CD1c-positive myeloid dendritic cell (primary cell): ENCODE measurements at regions not wholly inside any gene's neighbourhood (a gene's known extent, or its start where the extent isn't known, plus 50 kb on each side); places are given as distances from the start of the nearest gene placed in this dataset.
A peak's percentile ranks its signal among the peaks of the same experiment; 100 is the strongest.
"Not testable (repeated sequence)": the region's sequence is repeated elsewhere in the genome, so short reads cannot be mapped to it uniquely, and the experiment has no call there.

Source experiments
- DNase-seq: peaks from one replicate; pipeline ENCODE4 v3.0.0-alpha.2; 2016; ENCODE audit errors: extremely low spot score

DNA sequence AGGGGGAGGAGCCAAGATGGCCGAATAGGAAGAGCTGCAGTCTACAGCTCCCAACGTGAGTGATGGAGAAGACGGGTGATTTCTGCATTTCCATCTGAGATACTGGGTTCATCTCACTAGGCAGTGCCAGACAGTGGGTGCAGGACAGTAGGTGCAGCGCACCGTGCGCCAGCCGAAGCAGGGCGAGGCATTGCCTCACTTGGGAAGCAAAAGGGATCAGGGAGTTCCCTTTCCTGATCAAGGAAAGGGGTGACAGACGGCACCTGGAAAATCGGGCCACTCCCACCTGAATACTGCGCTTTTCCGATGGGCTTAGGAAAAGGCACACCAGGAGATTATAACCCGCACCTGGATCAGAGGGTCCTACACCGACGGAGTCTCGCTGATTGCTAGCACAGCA, 121.1 kb upstream of the SESTD1 start:
- DNase-seq, result not testable (repeated sequence)

DNA sequence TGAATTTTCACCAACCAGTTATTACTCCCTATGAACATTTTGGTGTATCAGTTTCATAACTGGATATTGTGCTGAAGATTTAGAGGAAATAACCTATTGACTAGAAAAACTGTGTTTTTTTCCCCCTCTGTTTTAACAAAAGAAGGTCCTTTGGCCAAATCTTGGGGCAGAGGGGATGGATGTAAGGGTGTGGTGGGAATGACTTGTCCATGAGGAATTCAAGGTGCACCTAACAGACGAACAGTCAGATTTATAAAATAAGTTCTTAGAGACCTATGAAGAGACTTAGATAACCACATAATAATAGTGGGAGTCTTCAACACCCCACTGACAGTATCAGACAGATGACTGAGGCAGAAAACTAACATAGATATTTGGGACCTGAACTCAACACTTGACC, 119.3 kb upstream of the SESTD1 start:
- DNase-seq, result no peak

DNA sequence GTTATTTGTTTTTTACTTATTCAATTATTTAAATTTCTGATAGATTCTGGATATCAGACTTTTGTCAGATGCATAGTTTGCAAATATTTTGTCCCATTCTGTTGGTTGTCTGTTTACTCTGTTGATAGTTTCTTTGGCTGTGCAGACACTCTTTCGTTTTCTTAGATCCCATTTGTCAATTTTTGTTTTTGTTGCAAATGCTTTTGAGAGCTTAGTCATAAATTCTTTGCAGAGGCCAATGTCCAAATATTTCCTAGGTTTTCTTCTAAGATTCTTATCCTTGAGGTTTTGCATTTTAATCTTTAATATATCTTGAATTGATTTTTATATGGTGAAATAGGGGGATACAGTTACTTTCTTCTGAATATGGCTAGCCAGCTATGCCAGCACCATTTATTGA, 112.7 kb upstream of the SESTD1 start:
- DNase-seq, result no peak

DNA sequence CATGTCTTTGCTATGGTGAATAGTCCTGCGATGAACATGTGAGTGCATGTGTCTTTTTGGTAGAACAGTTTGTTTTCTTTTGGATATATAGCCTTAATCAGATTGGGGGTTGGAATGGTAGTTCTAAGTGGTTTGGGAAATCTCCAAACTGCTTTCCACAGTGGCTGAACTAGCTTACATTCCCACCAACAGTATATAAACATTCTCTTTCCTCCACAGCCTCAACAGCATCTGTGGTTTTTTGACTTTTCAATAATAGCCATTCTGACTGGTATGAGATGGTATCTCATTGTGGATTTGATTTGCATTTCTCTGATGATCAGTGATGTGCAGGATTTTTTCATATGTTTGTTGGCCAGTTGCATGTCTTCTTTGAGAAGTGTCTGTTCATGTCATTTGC, 112.2 kb upstream of the SESTD1 start:
- DNase-seq, result no peak

DNA sequence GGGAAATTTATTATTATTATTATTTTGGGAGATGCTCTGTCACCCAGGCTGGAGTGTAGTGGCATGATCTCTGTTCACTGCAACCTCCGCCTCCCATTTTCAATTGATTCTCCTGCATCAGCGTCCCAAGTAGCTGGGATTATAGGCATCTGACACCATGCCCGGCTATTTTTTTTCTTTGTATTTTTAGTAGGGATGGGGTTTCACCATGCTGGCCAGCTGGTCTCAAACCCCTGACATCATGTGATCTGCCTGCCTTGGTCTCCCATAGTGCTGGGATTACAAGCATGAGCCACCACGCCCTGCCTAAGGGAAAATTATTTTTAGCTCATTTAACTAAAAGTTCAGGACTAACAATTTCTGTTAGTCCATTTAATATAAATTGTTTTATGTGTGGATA, 109.2 kb upstream of the SESTD1 start:
- DNase-seq, result no peak

DNA sequence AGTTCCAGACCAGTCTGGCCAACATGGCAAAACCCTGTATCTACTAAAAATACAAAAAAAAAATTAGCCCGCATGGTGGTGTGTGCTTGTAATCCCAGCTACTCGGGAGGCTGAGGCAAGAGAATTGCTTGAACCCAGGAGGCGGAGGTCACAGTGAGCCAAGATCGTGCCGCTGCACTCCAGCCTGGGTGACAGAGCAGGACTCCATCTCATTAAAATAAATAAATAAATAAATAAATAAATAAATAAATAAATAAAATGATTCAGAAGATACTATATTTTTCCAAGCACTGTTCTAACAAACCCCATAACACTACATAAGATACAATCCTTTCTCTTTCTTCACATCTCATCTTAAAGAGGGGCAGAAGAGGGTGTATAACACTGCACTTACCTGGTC, 100.9 kb upstream of the SESTD1 start:
- DNase-seq, result not testable (repeated sequence)

DNA sequence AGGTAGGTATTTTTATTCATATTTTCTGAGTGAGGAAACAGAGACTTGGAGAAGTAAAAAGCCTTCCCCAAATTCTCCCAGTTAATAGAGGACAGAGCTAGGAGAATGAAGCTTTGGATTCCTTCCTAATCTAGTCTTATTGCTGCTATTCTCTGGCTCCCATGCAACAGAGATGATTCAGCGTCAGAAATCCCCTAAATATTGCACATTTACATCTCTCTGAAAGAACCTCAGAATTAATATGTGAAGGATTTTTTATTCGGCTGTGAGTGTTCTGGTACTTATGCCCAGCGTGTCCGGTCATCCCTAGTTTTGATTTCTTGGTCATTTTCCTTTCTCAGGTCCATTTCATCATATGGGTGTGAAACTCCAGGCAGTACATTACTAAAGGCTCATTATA, 91.2 kb upstream of the SESTD1 start:
- no peak for DNase-seq

DNA sequence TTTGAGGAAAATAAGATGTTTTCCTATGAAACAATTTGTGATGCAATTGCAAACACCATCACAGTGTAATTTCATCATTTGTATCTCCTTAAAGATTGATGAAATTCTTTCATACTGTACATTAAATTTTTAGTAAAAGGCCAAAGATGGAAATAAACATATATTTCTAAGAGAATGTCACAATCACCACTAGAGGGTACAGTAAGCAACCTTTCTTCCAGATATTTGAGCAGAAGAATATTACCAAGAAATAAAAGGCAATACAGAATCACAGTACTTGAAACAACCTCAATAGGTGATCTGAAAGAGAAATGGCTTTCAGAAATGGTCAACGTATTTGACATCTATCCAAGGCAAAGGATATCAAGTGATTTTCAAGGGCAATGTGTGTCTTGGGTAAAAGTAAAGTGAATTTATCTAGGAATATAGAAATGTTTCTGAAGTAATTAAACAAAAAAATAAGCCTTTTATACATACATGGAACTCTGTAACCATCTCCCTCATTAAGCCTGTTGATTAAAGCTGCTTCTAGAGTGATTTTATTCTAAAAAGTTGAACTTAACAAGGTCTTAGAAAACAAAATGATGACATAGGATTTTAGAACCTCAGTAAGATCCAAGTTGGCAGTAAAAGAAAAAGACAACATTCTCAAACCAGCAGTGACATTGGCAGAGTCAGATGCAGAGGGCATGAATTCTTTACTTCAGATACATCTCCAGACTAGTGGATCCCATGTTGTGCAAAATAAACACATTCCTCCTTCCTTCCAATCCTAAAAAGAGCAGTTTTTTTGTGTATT, 90.3 kb upstream of the SESTD1 start:
- no peak for DNase-seq

DNA sequence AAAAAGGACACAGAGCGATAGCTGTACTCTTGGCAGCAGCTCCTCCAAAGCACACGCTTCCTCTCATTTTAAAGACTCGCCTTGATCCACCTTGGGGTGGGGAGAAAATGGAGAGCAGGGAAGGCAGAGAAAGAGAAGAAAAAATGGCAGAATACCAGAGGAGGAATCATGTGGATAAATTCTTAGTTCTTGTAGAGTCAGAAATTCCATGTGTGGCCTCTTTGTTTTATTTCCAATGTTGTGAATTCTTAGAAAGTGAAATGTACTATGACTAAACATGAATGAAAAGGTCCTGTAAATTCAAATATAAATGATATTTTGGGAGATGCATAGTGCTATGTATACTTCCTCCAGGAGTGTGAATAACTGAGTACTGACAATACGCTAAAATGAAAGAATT, 89.7 kb upstream of the SESTD1 start:
- no peak for DNase-seq

DNA sequence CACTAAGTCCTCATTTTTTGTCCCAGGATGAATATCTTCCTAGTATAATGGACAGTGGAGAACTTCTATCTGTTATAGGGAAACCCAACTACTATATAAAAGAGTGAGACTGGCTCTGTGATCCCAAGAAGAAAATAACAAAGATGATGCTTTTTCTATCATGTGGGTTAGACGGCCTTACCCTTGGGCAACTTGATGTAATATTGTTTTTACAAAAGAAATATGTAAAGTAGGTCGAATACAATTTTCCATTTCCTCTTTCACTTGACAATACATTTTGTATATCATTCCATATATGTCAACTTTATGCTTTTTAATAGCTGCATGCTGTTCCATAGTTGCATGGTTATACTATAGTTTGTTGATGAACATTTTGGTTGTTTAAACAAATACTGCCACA, 87.5 kb upstream of the SESTD1 start:
- DNase-seq, result no peak

DNA sequence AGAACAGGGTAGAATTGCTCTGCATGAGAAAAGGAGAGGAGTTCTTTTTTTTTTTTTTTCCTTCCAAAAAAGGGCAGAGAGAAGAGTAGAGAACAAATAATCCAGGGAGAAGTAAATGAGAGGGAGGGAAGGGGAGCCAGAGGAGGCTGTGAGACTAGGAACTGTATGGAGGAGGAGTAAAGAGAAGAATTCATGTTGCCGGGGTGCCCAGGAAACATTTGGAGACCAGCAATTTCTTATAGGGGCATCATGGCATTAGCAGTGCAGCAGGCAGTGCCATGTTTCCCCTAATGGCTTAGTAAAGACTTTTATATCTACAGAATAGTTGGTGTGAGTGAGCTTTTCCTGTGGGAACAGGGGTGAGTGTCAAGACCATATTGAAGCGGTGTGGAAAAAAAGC, 86.4 kb upstream of the SESTD1 start:
- no peak for DNase-seq

DNA sequence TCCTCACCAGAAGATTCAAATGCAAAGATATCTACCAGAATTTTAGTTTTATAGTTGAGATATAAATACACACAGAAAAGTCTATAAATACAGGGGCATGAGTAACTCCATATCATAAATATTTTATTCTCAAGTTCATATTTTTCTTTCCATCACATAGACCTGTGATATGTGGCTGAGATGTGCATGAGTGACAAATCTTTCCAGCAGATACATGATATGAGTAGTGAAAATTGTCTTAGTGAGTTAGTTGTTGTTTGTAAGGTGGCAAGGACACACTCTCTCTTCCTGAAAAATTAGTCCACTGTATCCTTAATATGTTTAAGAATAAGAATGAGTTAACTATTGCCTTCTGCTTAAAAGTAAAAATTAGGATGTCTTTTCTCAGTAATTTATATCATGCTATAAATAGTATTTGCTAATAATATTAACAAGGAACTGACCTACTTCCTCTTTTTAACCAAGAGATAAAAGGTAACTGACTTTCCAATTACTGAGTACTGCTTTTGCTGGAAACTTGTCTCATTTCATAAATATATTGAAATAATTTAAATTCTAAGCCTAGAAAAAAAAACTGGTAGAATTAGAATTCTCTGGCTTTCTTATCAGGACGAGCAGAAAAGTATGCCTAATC, 85.2 kb upstream of the SESTD1 start:
- peak; percentile 27 for DNase-seq

DNA sequence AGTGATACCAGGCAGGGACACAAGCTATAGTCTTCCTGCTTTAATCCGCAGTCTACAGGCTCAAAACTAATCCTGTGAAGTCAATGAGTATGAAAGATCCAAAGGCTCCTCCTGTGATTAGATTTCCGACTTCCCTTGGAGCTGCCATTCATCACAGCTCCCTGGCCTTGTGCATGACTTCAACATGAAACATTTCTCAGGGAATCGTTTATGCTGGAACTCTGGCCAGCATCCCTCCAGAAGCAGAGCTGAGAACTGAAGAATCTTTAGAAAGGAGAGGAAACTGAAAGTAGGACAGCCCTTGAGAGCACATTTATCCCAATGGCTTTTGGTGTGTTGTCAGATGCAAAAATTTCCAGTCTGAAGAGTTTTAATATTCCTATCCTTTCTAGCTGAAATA, 84.3 kb upstream of the SESTD1 start:
- no peak for DNase-seq

DNA sequence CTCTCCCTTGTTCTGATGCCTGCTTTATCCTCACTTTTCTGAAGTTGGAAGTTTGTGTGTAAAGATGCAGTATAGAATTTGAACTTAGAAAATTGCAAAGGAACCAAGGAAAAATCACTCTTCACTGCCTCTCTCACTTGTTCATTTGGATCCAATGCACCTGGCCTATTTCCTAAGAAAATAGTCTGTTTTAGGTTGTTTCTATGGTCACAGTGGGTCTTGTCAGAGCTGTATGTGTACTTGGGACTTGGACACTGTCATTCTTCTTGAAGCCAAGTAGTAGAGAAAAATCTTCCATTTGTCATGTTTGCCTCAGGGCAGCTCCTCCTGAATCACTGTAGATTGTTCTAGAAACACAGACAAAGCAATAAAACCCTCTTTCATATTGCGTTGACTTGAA, 80.3 kb upstream of the SESTD1 start:
- DNase-seq, result no peak

DNA sequence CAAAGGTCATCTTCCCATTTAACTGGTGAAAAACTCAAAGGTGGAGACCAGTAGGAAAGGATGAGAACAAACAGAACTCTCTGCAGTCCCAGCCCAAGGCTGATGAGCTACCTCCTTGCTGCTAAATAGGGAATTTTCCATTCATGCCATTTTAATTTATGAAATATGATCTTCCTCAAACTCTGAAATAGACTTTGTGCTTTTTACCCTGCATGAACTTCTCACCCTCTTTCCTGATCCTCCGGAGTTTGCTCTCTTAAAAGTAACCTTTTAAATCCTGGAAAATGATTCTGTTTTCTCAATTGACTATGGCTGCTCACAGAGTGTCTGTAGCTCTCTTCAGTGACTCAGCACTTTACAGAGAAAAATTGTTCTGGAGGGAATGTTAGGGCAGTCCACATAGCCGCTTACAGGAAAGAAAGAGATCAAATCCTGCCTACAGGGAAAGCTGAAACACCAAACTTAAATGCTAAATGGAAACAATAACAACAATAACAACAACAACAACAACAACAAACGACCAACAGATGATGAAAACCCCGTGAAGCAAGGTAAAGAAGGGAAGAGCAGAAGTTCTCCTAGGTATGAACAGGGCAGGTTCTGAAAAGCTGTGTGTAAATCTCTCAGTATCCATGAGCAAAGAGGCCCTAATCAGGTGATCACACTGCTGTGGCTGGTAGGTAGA, 79.8 kb upstream of the SESTD1 start:
- DNase-seq, result no peak

DNA sequence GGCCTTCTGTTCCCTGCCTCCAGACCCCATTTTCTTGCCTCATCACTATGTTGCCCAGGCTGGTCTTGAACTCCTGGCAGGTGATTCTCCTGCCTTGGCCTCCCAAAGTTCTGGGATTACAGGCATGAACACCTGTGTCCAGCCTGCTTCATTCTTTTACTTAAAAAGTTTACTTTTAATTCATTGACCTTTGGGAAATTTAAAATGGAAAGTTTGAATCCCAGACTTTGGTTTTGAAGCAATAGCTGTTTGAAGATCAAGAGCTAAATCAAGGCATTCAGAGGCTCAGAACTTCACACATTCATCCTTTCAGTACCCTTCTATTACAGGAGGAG, 79.3 kb upstream of the SESTD1 start:
- DNase-seq, result no peak

DNA sequence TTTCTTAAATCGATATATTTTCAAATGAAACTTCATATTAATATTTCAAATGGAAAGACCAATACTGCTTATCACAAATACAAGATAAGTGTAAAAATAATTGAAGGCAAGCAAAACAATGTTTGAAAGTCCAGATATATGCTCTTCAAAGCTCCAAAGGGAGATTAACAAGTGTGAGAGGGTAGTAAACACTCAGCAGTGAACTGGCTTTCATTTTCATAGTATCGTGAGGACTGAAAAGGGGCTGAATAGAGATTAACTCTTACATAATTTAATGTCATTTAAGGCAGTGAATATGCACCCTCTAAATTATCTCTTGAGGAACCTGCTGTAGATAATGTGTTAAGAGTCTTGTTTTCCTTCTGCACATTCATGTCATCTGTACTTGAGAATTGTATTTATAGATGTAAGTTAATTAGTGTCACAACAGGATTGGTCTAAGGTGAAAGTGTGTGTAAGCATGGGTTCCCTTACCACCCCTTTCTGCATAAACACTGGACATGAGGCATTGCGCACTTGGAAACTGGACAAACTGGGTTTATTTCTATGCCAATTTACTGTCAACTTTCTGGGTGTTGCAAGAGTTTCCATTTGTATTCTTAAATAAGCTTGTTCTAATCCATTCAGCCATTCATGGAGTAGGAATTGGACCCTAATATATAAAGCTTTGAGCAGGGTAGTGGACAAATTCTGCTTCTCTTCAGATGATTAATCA, 76.7 kb upstream of the SESTD1 start:
- no peak for DNase-seq

DNA sequence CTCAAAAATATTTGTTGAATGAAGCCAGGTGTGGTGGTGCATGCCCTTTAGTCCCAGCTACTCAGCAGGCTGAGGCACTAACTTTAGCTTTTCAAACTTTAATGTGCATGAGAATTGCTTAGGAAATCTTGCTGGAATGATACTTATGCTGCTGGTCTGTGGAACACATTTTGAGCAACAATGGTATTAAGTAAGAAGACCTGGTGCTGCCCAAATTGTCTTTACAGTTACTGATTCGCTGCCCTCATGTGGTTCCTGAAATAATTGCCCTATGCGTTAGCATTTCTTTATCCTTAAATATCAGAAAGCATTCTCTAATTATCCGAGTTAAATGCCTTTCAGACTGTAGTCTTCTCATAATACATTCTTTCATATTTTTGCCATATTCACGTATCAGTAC, 76.0 kb upstream of the SESTD1 start:
- DNase-seq, result peak; percentile 17

DNA sequence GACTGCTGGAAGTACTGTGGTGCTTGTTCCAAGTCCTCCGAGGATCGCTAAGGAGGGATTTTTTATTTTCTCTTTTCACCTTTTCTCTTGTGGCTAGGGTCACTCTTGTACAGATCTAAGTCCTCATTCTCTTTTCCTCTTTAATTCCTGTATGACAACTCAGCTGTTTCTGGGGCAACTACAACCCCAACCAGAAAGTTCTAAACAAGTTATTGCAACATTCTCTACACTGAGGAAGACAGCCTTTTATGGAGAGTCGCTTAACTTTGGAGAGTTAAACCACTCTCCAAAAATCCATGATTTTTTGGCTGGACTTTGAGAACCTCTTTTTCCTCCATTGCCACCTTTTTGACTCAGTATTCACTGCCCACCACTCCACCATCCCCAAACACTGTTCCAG, 74.0 kb upstream of the SESTD1 start:
- no peak for DNase-seq

DNA sequence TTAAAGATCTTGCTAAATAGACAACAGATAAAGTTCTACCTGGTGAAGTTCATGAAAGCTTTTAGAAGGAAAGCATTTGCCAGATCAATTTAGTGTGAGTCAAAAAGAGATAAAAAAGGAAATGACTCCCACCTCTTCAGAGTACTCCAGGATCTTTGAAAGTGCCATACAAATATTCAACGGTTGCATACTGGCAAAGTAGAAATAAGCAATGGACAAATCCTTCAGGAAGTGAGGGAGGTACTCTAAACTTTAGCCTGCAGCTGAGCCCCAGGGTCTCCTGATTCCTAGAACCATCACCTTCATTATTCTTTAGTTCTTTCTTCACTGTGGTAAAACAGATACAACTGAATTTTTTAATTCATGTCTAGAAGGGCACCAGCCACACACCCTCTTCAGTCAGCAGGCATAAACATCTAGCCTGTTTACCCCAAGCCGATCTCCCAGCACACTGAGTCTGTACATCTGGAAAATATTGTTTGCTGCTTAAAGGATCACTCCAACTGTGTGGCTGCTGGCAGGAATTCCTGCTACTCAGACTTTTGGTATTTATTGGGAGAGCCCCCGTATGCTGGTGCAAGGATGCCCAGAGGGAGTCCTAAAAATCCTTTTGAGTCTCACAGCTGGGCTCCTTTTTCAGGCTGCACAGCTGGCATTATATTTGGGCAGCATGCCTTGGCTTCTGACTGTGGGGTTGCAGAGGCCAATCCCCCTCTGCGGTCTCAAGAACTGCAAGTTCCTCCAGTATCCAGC, 72.3 kb upstream of the SESTD1 start:
- no peak for DNase-seq

DNA sequence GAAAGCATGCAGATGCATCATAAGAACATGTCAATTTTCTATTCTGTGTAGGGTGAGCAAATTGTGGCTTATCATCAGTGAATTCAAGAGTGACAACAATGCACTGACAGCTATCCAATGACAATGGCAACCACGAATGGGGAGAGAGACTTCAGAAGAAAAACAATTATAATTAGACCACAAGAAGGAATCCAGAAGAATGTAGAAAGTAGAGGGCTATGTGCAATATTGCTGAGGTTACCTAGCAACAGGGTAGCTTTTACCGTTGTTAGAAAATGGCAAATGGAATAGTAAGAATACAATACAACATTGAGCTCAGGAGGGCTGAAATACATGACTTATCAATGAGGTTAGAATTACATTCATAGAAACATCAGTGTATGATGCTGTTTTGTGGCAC, 71.1 kb upstream of the SESTD1 start:
- no peak for DNase-seq

DNA sequence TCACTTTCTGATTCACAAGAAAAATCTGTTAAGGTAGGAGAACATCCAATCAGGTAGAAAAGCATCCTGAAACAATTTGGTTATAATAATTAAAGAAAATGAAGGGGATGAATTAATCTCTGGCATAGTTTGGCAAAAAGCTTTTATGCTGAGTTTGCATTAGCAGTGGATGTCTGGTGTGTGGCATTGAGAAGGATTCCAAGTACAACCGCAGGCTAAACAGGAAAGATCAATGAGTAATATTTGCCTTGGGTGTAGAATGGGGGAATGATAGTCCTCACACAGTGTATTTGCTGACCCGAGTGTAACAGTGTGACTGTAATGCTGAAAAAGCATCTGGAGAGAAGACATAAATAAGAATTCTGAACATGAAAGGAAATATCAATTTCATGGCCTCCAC, 68.3 kb upstream of the SESTD1 start:
- DNase-seq, result no peak
